ENCODE measurements at regions not wholly inside any gene's neighbourhood (a gene's known extent, or its start where the extent isn't known, plus 50 kb on each side); places are given as distances from the start of the nearest gene placed in this dataset.
"Not testable (repeated sequence)": the region's sequence is repeated elsewhere in the genome, so short reads cannot be mapped to it uniquely, and the experiment has no call there.

GRCh38 chr15:96052572-96053030 is 277.9 kb upstream of the NR2F2 start:
- no peak for DNase-seq (ENCODE audit: low spot score)

GRCh38 chr15:96053031-96053780 is 277.3 kb upstream of the NR2F2 start:
- peak; percentile 53 for DNase-seq (ENCODE audit: low spot score)

DNA sequence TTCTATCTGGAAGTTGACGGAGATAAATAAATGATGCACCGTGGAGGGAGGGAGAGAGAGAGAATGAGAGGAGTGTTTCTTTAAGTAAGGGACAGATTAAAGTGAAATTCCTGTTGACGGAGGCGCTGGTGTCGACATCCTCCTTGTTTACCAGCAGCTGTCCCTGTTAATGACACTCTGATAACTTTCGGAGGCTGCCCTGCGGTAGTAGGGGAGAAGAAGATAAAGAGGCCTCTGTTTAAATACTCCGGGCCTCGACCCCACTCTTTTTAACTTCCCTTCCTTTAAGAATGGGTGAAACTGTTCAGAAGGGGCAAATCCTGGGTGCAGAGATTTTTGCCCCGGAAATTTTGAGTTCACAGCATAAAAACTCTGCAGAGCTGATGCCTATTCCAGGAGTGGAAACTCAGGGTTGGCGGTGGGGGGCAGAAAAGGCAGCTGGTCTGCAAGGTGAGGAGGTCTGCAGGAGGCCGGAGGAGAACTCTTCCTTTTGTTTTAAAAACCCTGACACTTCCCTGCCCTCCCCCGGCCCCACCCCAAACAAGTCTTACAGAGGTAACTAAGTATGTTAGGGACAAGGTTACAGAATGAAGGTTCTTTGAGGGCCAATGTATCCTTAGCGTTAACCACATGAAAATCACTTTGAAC is 276.6 kb upstream of the NR2F2 start:
- DNase-seq (ENCODE audit: low spot score), result no peak

DNA sequence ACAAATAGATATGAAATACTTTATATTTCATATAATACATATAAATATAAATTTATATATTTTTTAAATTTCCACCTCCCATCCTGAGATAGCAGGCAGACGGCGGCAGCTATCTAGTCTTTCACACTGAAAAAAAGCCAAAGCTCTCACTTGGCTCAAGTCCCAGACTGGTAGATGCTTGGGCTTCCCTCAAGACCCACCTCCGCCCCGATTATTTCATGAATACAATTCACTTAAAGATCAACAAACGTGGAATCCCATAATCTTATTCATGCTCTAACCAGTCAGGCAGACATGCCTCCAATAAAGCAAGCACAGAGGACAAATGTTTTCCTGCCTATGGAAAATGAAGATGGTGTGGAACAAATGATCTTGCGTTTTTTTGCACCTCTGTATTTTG is 275.9 kb upstream of the NR2F2 start:
- DNase-seq (ENCODE audit: low spot score), result no peak

GRCh38 chr15:96058103-96058851 is 272.2 kb upstream of the NR2F2 start:
- DNase-seq (ENCODE audit: low spot score), result peak; percentile 39

DNA sequence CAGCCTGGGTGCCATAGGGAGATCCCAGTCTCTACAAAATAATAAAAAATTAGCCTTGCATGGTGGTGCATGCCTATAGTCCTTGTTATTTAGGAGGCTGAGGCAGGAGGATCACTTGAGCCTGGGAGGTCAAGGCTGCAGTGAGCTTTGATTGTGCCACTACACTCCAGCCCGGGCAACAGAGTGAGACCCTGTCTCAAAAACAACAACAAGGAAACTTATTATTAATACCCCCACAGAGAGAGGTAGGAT is 271.7 kb upstream of the NR2F2 start:
- not testable (repeated sequence) for DNase-seq (ENCODE audit: low spot score)

DNA sequence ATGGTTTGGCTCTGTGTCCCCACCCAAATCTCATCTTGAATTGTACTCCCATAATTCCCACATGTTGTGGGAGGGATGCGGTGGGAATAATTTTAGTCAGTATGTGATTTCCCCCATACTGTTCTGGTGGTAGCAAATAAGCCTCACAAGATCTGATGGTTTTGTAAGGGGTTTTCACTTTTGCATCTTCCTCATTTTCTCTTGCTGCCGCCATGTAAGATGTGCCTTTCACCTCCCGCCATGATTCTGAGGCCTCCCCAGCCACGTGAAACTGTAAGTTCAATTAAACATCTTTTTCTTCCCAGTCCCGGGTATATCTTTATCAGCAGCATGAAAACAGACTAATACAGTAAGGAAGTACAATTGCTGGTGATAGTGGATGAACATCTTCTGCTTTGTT is 269.9 kb upstream of the NR2F2 start:
- not testable (repeated sequence) for DNase-seq (ENCODE audit: low spot score)

DNA sequence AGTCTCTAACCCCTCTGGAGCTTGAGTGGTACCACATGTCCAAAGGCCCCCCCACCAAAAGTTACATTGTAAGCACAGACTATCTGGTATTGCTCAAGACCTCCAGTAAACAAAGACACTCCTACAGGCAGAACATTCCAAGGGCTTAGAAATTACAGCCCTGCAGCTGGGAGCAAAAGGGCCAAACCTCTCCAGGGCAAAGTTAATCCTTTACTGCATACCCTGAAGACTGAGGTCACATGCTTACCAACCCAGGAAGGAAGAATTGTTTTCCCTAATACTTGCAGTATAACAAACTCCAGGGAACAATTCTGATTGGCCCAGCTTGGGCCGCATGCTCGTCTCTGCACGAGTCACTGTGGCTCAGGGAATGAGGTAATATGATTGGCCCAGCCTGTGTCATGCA is 266.1 kb upstream of the NR2F2 start:
- DNase-seq (ENCODE audit: low spot score), result peak; percentile 59

DNA sequence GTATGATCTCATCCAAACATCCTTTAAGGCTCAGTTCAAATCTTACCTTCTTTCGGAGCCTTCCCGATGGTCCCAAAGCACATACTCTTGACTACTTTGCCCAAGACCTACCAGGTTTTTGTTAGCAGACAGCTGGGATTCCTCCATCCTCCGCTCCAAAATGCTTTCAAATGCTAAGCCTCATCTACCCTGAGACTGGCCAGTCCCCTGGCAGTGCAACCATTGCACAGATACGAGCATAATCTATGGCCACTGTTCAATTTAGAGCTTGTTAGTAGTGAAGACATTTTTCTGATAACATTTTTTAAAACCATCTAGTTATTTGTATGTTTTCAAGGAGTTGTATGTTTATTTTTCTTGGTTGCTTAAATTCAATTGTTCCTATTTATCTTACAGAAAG is 264.4 kb upstream of the NR2F2 start:
- no peak for DNase-seq (ENCODE audit: low spot score)

GRCh38 chr15:96066852-96067495 is 263.5 kb upstream of the NR2F2 start:
- peak; percentile 66 for DNase-seq (ENCODE audit: low spot score)

GRCh38 chr15:96067677-96068076 is 262.8 kb upstream of the NR2F2 start:
- DNase-seq (ENCODE audit: low spot score), result no peak

DNA sequence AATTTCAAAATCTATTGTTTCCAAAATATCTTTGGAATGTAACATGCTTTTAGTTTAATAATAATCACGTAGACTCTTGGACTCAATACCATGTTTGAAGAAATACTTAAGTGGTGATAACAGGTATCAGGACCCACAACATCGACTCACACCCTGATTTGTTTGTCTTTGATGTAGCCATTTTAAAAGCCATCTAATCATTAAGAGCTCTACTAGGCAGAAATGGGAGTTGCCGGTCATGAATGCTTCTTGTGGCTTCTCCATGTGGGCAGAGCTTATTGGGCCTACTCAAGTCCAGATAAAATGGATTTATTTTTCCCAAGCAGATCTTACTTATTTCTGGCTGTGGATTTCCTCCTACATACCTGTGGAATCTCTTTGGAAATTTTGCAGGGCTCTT is 261.6 kb upstream of the NR2F2 start:
- DNase-seq (ENCODE audit: low spot score), result no peak

DNA sequence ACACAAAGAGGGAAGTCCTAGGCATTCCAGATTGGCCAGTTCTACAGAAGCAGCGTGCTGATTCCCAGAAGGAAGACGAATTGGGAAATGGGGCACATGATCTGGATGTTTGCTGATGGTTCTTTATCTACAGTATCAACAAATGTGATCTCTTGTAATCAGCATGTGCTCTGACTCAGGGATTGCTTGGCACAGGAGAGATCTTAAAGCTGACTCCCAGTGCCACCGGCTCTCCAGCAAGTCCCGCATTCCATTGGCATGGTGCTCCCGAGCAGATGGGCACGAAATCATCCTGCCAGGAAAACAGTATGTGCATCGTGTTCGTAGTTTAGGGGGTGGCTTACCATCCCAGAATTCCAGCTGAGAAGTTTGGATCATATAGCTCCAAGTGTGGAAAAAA is 259.9 kb upstream of the NR2F2 start:
- DNase-seq (ENCODE audit: low spot score), result no peak

- DNase-seq (ENCODE audit: low spot score), result no peak
Observed at GRCh38 chr15:96072821-96073220, 257.7 kb upstream of the NR2F2 start.

- DNase-seq (ENCODE audit: low spot score), result no peak
Observed at GRCh38 chr15:96073908-96074307, 256.6 kb upstream of the NR2F2 start.

DNA sequence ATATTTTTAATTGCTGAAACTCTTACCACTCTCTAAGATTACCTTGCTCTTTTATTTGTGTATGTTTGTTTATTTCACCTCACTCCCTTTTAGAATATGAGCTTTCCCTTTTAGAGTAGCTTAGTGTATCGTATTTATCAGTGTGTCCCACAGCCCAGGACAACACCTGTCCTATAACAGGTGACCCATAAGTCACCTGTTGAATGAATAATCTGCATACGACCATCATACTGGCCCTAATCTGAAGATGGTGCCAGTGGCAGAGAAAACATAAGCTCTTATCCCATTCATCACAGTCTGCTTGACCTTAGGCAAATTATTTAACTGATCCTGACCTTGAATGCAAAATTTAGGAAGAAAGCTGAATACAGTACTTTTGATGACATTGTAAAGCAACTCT is 254.6 kb upstream of the NR2F2 start:
- no peak for DNase-seq (ENCODE audit: low spot score)

GRCh38 chr15:96076350-96076749 is 254.2 kb upstream of the NR2F2 start:
- DNase-seq (ENCODE audit: low spot score), result no peak

GRCh38 chr15:96079041-96079440 is 251.5 kb upstream of the NR2F2 start:
- DNase-seq (ENCODE audit: low spot score), result no peak

DNA sequence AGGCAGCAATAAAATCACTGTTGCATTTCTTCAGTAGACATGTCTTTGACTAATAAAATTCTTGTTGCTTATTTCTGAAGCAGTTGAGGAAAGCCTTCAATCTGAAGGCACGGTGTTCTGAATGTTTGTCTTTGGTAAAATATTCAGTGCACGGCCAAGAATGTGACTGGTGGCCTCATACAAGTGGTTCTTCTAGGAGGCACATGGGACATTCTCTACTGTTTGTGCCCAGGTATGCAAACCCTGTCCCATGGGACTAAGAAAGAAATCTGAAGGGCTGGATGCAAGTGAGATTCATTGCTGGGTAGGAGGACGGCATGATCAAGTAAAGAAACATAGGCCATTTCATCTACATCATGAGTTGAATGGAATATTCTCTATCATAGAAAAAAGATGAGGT is 250.6 kb upstream of the NR2F2 start:
- DNase-seq (ENCODE audit: low spot score), result no peak

- DNase-seq (ENCODE audit: low spot score), result no peak
Observed at GRCh38 chr15:96086164-96086563, 244.3 kb upstream of the NR2F2 start.

DNA sequence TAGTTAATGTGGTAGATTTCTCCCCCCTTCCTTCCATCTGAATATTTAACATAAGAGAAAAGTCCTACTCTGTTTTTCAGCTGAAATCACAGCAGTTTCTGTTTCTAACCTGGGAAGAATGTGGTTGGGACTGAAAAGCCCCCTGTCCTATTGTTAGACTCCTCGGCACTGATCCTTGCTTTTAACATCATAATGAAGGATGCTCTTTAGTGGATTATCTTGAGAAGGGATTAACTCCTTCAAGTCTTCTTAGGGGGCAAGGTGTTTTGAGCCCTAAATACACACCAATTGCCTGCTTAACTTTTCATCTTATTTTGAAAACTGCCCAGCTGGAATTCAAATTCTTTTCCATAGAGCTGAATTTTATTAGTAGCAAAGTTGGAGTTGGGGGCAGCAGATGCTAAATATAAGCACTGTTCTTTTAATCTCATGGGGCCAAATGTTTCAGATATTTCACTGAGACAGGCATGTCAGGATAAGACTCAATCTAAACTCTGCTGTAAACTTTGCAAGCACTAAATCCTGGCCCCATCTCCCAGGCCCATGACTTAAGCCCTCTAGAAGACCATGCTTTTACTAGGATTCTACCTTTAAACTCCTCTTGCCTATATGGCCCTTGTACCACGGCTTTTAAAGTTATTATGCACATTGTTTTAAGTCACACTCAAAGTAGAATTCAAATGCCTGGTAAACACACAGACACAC is 243.2 kb upstream of the NR2F2 start:
- no peak for DNase-seq (ENCODE audit: low spot score)

DNA sequence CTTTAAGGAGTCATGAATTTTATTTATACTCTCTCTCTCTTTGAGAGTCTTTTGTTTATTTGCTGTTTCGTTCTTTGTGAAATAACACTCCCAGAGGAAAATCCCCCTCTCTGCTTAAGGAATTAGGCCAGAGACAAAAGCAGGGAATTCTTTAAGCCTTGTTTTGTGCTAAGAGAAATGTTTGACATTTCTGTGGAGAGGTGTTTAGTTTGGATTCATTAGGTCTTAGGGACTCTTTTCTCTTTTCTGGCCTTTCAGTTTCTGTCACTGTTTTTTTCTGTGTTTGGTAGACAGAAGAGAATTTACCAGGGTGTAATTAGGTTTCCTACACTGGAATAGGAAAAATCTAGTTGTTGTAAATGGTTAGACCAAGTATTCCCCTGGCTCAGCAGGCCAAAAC is 241.8 kb upstream of the NR2F2 start:
- DNase-seq (ENCODE audit: low spot score), result no peak
